OCI-LY7 (cell line): ENCODE measurements at regions not wholly inside any gene's neighbourhood (a gene's known extent, or its start where the extent isn't known, plus 50 kb on each side); places are given as distances from the start of the nearest gene placed in this dataset.

ENCODE experiments used
- EZH2phosphoT487 ChIP-seq: fragments of 200-600 bp; sonication (generic); IDR thresholded peaks from 2 replicates; pipeline ENCODE4 v1.6.1; 2018; ENCODE audit warnings: low read depth, borderline replicate concordance, mild to moderate bottlenecking, mixed run types, antibody characterized with exemption, low read length, moderate library complexity, mixed read lengths
- TF ChIP-seq, protein P1 (sequence below): fragments of 200-600 bp; sonication (generic); conservative IDR thresholded peaks from 2 replicates; pipeline ENCODE4 v1.5.1; 2014; ENCODE audit warnings: mild to moderate bottlenecking, antibody characterized with exemption, low read length, moderate library complexity, mixed read lengths

DNA sequence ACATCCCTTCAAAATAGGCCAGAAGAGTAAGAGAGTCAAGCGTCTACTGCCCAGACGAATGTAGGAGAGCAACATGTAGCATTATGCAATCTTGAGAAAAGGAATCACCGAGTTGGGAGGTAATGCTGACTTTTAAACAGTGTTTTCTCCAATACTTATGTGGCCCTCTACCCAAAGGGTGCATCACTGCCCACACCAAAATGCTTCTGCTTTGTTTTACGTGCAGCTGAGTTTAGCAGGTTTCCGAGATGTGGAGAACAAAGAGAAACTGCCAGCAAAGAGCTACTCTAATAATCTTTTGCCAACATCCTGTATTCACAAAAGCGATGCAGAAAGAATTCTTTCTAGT is 63.4 kb upstream of the ZEB2 start:
- TF ChIP-seq, protein P1, sequence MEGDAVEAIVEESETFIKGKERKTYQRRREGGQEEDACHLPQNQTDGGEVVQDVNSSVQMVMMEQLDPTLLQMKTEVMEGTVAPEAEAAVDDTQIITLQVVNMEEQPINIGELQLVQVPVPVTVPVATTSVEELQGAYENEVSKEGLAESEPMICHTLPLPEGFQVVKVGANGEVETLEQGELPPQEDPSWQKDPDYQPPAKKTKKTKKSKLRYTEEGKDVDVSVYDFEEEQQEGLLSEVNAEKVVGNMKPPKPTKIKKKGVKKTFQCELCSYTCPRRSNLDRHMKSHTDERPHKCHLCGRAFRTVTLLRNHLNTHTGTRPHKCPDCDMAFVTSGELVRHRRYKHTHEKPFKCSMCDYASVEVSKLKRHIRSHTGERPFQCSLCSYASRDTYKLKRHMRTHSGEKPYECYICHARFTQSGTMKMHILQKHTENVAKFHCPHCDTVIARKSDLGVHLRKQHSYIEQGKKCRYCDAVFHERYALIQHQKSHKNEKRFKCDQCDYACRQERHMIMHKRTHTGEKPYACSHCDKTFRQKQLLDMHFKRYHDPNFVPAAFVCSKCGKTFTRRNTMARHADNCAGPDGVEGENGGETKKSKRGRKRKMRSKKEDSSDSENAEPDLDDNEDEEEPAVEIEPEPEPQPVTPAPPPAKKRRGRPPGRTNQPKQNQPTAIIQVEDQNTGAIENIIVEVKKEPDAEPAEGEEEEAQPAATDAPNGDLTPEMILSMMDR: no peak
- TF ChIP-seq EZH2phosphoT487: no peak
